SH-SY5Y (cell line): ENCODE measurements at regions not wholly inside any gene's neighbourhood (a gene's known extent, or its start where the extent isn't known, plus 50 kb on each side); places are given as distances from the start of the nearest gene placed in this dataset.

ENCODE experiments used
- GATA2 ChIP-seq: IDR thresholded peaks from 2 replicates; pipeline ENCODE4 v1.6.1; 2011; ENCODE audit warnings: mild to moderate bottlenecking, low read depth, low read length
- GATA3 ChIP-seq: IDR thresholded peaks from 2 replicates; pipeline ENCODE4 v1.6.1; 2011; ENCODE audit warnings: low read depth, mild to moderate bottlenecking, low read length, moderate library complexity

DNA sequence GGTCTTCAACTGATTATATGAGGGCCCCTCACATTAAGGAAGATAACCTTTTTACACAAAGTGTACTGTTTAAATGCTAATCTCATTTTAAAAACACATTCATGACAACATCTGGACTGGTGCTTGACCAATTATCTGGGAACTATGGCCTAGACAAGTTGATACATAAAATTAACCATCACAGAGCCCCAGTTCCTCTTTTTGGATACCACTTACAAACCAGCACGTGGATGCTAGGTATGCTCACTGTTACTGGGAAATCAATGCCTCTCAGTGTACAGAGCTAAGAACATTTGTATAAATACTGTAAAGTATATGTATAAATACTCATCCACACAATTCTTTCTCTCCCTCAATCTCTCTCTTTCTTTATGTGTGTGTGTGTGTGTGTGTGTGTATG, 1217.8 kb upstream of the LRRTM3 start:
- TF ChIP-seq GATA2 (no peak), GATA3 (no peak)
